ENCODE measurements at regions not wholly inside any gene's neighbourhood (a gene's known extent, or its start where the extent isn't known, plus 50 kb on each side); places are given as distances from the start of the nearest gene placed in this dataset.
"Not testable (repeated sequence)": the region's sequence is repeated elsewhere in the genome, so short reads cannot be mapped to it uniquely, and the experiment has no call there.

DNA sequence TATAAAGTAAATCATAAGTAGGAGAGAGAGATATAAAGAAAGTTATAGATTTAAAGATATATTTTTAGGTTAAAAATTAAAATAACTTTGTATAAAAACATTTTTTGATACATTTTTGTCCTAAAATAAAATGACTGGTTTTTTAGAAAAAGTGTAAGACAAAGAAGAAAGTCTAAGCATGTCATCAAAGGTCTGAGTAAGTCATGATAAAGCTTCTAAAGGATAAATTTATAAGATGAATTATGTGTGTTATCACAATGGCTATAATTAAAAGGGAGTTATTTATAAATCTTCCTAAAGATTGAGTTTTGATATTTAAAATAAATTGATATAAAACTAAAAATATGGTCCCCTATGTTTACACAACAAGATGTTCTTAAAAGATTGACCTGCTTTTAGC, 370.9 kb downstream of the PTPRU start:
- no peak for TF ChIP-seq POLR2A (IDR thresholded peaks at IDR 0.05)
- TF ChIP-seq, protein P1, sequence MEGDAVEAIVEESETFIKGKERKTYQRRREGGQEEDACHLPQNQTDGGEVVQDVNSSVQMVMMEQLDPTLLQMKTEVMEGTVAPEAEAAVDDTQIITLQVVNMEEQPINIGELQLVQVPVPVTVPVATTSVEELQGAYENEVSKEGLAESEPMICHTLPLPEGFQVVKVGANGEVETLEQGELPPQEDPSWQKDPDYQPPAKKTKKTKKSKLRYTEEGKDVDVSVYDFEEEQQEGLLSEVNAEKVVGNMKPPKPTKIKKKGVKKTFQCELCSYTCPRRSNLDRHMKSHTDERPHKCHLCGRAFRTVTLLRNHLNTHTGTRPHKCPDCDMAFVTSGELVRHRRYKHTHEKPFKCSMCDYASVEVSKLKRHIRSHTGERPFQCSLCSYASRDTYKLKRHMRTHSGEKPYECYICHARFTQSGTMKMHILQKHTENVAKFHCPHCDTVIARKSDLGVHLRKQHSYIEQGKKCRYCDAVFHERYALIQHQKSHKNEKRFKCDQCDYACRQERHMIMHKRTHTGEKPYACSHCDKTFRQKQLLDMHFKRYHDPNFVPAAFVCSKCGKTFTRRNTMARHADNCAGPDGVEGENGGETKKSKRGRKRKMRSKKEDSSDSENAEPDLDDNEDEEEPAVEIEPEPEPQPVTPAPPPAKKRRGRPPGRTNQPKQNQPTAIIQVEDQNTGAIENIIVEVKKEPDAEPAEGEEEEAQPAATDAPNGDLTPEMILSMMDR (IDR thresholded peaks at IDR 0.05), result no peak
- TF ChIP-seq EP300 (IDR thresholded peaks at IDR 0.05), result no peak
- intact Hi-C loops (cut with DNase I), result no loop called here
- no peak overlapping the region for H3K27ac ChIP-seq

DNA sequence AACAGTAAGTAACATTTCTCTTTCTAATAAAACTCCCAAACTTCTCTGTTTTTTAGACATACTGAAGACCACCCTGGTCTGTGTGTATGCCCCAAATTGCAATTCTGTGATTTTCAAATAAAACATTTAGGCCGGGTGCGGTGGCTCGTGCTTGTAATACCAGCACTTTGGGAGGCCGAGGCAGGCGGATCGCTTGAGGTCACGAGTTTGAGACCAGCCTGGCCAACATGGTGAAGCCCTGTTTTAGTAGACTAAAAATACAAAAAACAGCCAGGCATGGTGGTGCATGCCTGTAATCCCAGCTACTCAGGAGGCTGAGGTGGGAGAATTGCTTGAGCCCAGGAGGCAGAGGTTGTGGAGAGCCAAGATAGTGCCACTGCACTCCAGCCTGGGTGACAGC, 368.5 kb downstream of the PTPRU start:
- H3K9me3 ChIP-seq; DNase-seq; H3K27me3 ChIP-seq; H3K4me1 ChIP-seq (ENCODE audit: insufficient read depth); H3K4me3 ChIP-seq; H3K36me3 ChIP-seq; H3K27ac ChIP-seq; intact Hi-C loops (cut with DNase I): not testable (repeated sequence)
- WGBS, 3 donors, result 89 to 93% (median 91%) methylated on average over 7 of the region's 7 CpGs

More for the DNA sequence above, 370.9 kb downstream of the PTPRU start:
- no peaks in the 10 kb centered on the region for H3K36me3 ChIP-seq
- H3K4me3 ChIP-seq, result no peak overlapping the region
- H3K27me3 ChIP-seq, result peaks cover 3% of the 10 kb centered on the region
- no peaks in the 10 kb centered on the region for H3K4me1 ChIP-seq (ENCODE audit: insufficient read depth)
- no peaks in the 10 kb centered on the region for H3K9me3 ChIP-seq
- no peak for DNase-seq

DNA sequence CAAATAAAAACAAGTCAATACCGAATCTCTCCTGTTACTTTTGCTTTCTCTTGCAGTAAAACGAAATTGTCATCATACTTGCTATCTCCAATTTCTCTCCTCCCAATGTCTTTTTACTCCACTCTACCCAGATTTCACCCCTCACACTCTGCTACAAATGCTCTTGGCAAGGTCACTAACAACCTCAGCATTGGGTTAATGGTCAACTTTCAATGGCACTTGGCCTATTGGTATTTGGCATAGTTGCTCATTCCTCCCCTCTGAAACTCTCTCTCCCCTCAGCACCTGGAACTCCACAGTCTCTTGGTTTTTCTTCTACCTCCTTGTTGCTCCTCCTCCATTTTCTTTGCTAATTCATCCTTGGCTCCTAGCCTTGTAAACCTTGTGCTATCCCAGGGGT, 367.3 kb downstream of the PTPRU start:
- H3K27me3 ChIP-seq, result peaks cover 3% of the 10 kb centered on the region
- H3K27ac ChIP-seq, result no peak overlapping the region
- WGBS, 3 donors, result 61 to 81% (median 63%) methylated on average over 2 of the region's 2 CpGs
- no peak overlapping the region for H3K4me3 ChIP-seq
- H3K9me3 ChIP-seq, result no peaks in the 10 kb centered on the region
- H3K4me1 ChIP-seq (ENCODE audit: insufficient read depth), result no peaks in the 10 kb centered on the region
- intact Hi-C loops (cut with DNase I), result no loop called here
- DNase-seq, result no peak
- H3K36me3 ChIP-seq, result no peaks in the 10 kb centered on the region
- no peak for TF ChIP-seq EP300 (IDR thresholded peaks at IDR 0.05)
- TF ChIP-seq, protein P1 (IDR thresholded peaks at IDR 0.05), result no peak

DNA sequence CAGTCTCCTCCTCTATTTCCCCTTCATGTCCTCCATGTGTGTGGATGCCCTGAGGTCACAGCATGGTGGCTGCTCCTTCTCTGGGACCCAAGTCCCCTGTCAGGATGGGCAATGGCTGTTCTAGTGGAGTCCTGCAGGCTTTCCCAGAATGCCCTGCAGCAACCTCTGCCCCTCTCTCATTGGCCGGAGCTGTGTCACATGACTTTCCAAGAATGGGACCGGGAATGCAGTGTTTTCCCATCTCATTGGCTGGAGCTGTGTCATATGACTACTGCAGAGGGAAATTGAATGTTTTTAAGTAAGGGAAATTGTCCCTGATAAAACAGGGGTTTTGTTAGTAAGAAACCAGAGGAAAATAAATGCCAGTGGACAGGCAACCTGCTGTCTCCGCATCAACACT, 365.9 kb downstream of the PTPRU start:
- Histone ChIP-seq H3K9me3 (no peaks in the 10 kb centered on the region), H3K4me3 (no peak overlapping the region), H3K27ac (no peak overlapping the region), H3K27me3 (peaks cover 3% of the 10 kb centered on the region), H3K4me1 (ENCODE audit: insufficient read depth) (no peaks in the 10 kb centered on the region), H3K36me3 (no peaks in the 10 kb centered on the region)
- intact Hi-C loops (cut with DNase I), result no loop called here
- 86 to 96% (median 86%) methylated on average over 3 of the region's 3 CpGs for WGBS, 3 donors
- DNase-seq, result no peak
- TF ChIP-seq, protein P1 (IDR thresholded peaks at IDR 0.05), result no peak
- no peak for TF ChIP-seq POLR2A (IDR thresholded peaks at IDR 0.05)
- no peak for TF ChIP-seq EP300 (IDR thresholded peaks at IDR 0.05)

DNA sequence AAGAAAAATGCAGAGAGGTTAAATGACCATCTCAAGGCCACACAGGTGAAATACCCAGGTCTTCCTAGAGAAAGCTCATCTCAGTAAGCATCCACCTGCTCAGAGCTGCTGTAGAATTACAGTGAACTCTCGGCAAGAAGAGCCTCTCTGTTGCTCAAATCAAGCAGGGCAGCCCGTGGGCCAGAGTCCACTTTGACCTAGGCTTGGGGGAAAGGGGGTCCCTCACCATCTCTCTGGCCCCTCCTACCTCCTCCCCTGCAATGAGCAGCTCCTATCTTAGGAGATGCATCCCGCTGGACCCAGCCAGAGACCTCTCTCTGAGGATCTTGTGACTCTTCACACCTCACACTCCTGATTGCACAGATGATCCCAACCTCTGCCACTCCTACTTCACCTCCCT, 364.7 kb downstream of the PTPRU start:
- Histone ChIP-seq H3K9me3 (no peaks in the 10 kb centered on the region), H3K27me3 (no peaks in the 10 kb centered on the region), H3K36me3 (no peaks in the 10 kb centered on the region), H3K4me3 (no peak overlapping the region), H3K4me1 (ENCODE audit: insufficient read depth) (no peaks in the 10 kb centered on the region), H3K27ac (no peak overlapping the region)
- no peak for DNase-seq
- no peak for TF ChIP-seq EP300 (IDR thresholded peaks at IDR 0.05)
- TF ChIP-seq, protein P1 (IDR thresholded peaks at IDR 0.05), result no peak
- TF ChIP-seq POLR2A (IDR thresholded peaks at IDR 0.05), result no peak
- intact Hi-C loops (cut with DNase I), result no loop called here
- WGBS, 3 donors, result 58 to 76% (median 63%) methylated on average over 3 of the region's 3 CpGs

All from ovary (tissue), 7 donors.